Endothelial cell of umbilical vein (primary cell): ENCODE measurements at regions not wholly inside any gene's neighbourhood (a gene's known extent, or its start where the extent isn't known, plus 50 kb on each side); places are given as distances from the start of the nearest gene placed in this dataset.

Experiments
- BruUV-seq: library from RNA; stranded (reverse); fragments of 400-500 nt; replicated peaks from 2 replicates; lab custom pipeline; 2021; lab: Mats Ljungman, UMichigan
- CTCF ChIA-PET: fragments of 300-600, 350-600 bp; sonication (Branson Sonifier 250); formaldehyde crosslinking; loops from one replicate; lab custom pipeline; 2021; ENCODE audit warnings: antibody characterized with exemption, inconsistent platforms; lab: Charles Lee
- POLR2A ChIA-PET: fragments of 300-600, 350-600 bp; sonication (Branson Sonifier 250); formaldehyde crosslinking; loops from one replicate; lab custom pipeline; 2021; ENCODE audit warnings: antibody characterized with exemption, inconsistent platforms; lab: Charles Lee
- DNase-seq: peaks from one replicate; pipeline ENCODE4 v3.0.0-alpha.2; 2011; ENCODE audit warnings: low read depth, low spot score
- FAIRE-seq: peaks from 2 replicates; lab custom pipeline; 2011; peaks lifted over from hg19 to GRCh38; lab: Jason Lieb, UNC
- H2AFZ ChIP-seq: 2 replicates; pipeline ENCODE4 v1.6.0; 2012; ENCODE audit warnings: low read depth, low read length, control low read depth, inconsistent platforms
- H3K27ac ChIP-seq: 2 replicates; pipeline ENCODE4 v1.5.1; 2011; ENCODE audit warnings: low read depth, mild to moderate bottlenecking, control low read depth, low read length, moderate library complexity; ENCODE audit not compliant: insufficient read depth
- H3K27me3 ChIP-seq, 2 experiments: 2 replicates each; pipeline versions ENCODE4 v1.6.0 to v1.6.1; 2011; ENCODE audit warnings: low read length in 2 of 2, mixed read lengths in 1 of 2; ENCODE audit not compliant: control insufficient read depth in 2 of 2, insufficient read depth in 2 of 2
- H3K36me3 ChIP-seq, 2 experiments: 2 replicates in 1 of 2; 3 replicates in 1 of 2; pipeline ENCODE4 v1.5.1; 2011; ENCODE audit warnings: low read length in 2 of 2, mild to moderate bottlenecking in 1 of 2, moderate library complexity in 1 of 2; ENCODE audit not compliant: control insufficient read depth in 2 of 2, insufficient read depth in 2 of 2; ENCODE audit errors: extremely low read depth in 1 of 2
- H3K4me1 ChIP-seq: 3 replicates; pipeline ENCODE4 v1.5.1; 2011; ENCODE audit warnings: mild to moderate bottlenecking, low read length; ENCODE audit not compliant: control insufficient read depth, insufficient read depth; ENCODE audit errors: extremely low read depth
- H3K4me2 ChIP-seq: 2 replicates; pipeline ENCODE4 v1.6.1; 2011; ENCODE audit warnings: low read length, control low read depth, mixed read lengths; ENCODE audit not compliant: insufficient read depth
- H3K4me3 ChIP-seq, 3 experiments: fragments of 200-600 bp in 1 of 3; sonication (generic), shearing (Covaris generic) in 1 of 3; replicated peaks in 1 of 3; 2 replicates each; pipeline ENCODE4 v1.5.1; 2011 to 2016; ENCODE audit warnings: control low read depth in 3 of 3, low read length in 3 of 3, mild to moderate bottlenecking in 2 of 3, inconsistent platforms in 1 of 3, low read depth in 1 of 3, moderate library complexity in 1 of 3; ENCODE audit not compliant: insufficient read depth in 1 of 3
- H3K79me2 ChIP-seq: 2 replicates; pipeline ENCODE4 v1.6.0; 2012; ENCODE audit warnings: low read length, inconsistent platforms; ENCODE audit not compliant: control insufficient read depth, insufficient read depth
- H3K9ac ChIP-seq: replicated peaks from 2 replicates; pipeline ENCODE3; 2011; ENCODE audit warnings: low read length, control low read depth; ENCODE audit not compliant: insufficient read depth; ENCODE audit errors: extremely low read depth
- H3K9me1 ChIP-seq: replicated peaks from 3 replicates; pipeline ENCODE4 v1.6.0; 2011; ENCODE audit warnings: mild to moderate bottlenecking, low read length; ENCODE audit not compliant: control insufficient read depth, insufficient read depth; ENCODE audit errors: extremely low read depth
- H3K9me3 ChIP-seq: replicated peaks from 2 replicates; pipeline ENCODE4 v1.5.1; 2012; ENCODE audit warnings: low read length, inconsistent platforms; ENCODE audit not compliant: control insufficient read depth, insufficient read depth
- H4K20me1 ChIP-seq: replicated peaks from 2 replicates; pipeline ENCODE3; 2011; ENCODE audit warnings: mild to moderate bottlenecking, low read length; ENCODE audit not compliant: control insufficient read depth, insufficient read depth; ENCODE audit errors: extremely low read depth
- CTCF ChIP-seq, 2 donors: IDR thresholded peaks; 1 replicate in 1 of 2; 2 replicates in 1 of 2; pipeline ENCODE4 v1.5.1; 2011; ENCODE audit warnings: low read length in 2 of 2, mild to moderate bottlenecking in 2 of 2, moderate library complexity in 2 of 2, control low read depth in 1 of 2, inconsistent platforms in 1 of 2, low read depth in 1 of 2; ENCODE audit not compliant: insufficient read depth in 1 of 2; ENCODE audit errors: extremely low read depth in 1 of 2
- EZH2 ChIP-seq: IDR thresholded peaks from 2 replicates; pipeline ENCODE4 v1.6.1; 2012; ENCODE audit warnings: borderline replicate concordance, low read depth, mild to moderate bottlenecking, moderate library complexity, low read length, inconsistent platforms; ENCODE audit not compliant: severe bottlenecking
- FOS ChIP-seq: IDR thresholded peaks from 2 replicates; pipeline ENCODE4 v1.6.1; 2011; ENCODE audit warnings: mild to moderate bottlenecking, low read length, moderate library complexity, borderline replicate concordance; ENCODE audit not compliant: insufficient read depth
- GATA2 ChIP-seq: IDR thresholded peaks from 2 replicates; pipeline ENCODE4 v1.7.0; 2011; ENCODE audit warnings: low read depth, mild to moderate bottlenecking, moderate library complexity, mixed read lengths, low read length; ENCODE audit not compliant: insufficient read length, insufficient read depth
- JUN ChIP-seq: IDR thresholded peaks from 2 replicates; pipeline ENCODE4 v1.6.1; 2011; ENCODE audit warnings: borderline replicate concordance, low read depth; ENCODE audit not compliant: insufficient read length, insufficient read depth
- MAX ChIP-seq: IDR thresholded peaks from 2 replicates; pipeline ENCODE4 v1.6.1; 2011; ENCODE audit not compliant: insufficient read depth, insufficient read length
- MYC ChIP-seq: IDR thresholded peaks from one replicate; pipeline ENCODE4 v1.6.1; 2011; ENCODE audit warnings: mild to moderate bottlenecking, low read depth, low read length
- POLR2A ChIP-seq: IDR thresholded peaks from 2 replicates; pipeline ENCODE4 v1.6.1; 2012; ENCODE audit warnings: low read depth, mild to moderate bottlenecking, control low read depth, low read length
- POLR2AphosphoS5 ChIP-seq: IDR thresholded peaks from 2 replicates; pipeline ENCODE4 v1.6.1; 2012; ENCODE audit warnings: low read depth, mild to moderate bottlenecking, control low read depth, low read length, moderate library complexity; ENCODE audit not compliant: insufficient read depth
- dilution Hi-C: fragments of 300-500 bp; cut with MboI; formaldehyde crosslinking; loops from one replicate; pipeline ENCODE4 v1.15.0; 2019; ENCODE audit warnings: low sequenced_read_pairs; ENCODE audit not compliant: extremely low pct_ligation_motif_present
- intact Hi-C: fragments of 100-400 bp; cut with micrococcal nuclease; formaldehyde crosslinking; loops from one replicate; pipeline ENCODE4 v1.10.0; 2022

GRCh38 chr15:94021621-94022320 lies 209.6 kb upstream of the MCTP2 start:
- Histone ChIP-seq H3K9ac (no peak overlapping the region), H3K4me3 (no peak overlapping the region), H3K36me3 (no peaks in the 10 kb centered on the region), H2AFZ (no peak overlapping the region), H3K79me2 (no peaks in the 10 kb centered on the region), H3K27me3 (no peaks in the 10 kb centered on the region), H3K4me2 (no peak overlapping the region), H4K20me1 (no peaks in the 10 kb centered on the region), H3K27ac (no peak overlapping the region), H3K9me3 (no peaks in the 10 kb centered on the region), H3K9me1 (no peaks in the 10 kb centered on the region), H3K4me1 (no peaks in the 10 kb centered on the region)
- no TSS peak for BruUV-seq
- dilution Hi-C loops (no loop called here), intact Hi-C loops (no loop called here)
- no peak for DNase-seq
- no peak for FAIRE-seq
- CTCF ChIA-PET: no interaction called here
- TF ChIP-seq JUN: no peak
- TF ChIP-seq GATA2: no peak
- TF ChIP-seq FOS: no peak
- no peak for TF ChIP-seq POLR2AphosphoS5
- TF ChIP-seq MAX: no peak
- no peak for TF ChIP-seq EZH2
- TF ChIP-seq POLR2A: no peak
- no peak for TF ChIP-seq MYC
- TF ChIP-seq CTCF (IDR thresholded peaks at IDR 0.05; ENCODE audit: extremely low read depth in 1 of 2, insufficient read depth in 1 of 2, low read depth in 1 of 2, low read length in 2 of 2): no peak
- POLR2A ChIA-PET: no interaction called here
